ENCODE measurements at regions not wholly inside any gene's neighbourhood (a gene's known extent, or its start where the extent isn't known, plus 50 kb on each side); places are given as distances from the start of the nearest gene placed in this dataset.

DNA sequence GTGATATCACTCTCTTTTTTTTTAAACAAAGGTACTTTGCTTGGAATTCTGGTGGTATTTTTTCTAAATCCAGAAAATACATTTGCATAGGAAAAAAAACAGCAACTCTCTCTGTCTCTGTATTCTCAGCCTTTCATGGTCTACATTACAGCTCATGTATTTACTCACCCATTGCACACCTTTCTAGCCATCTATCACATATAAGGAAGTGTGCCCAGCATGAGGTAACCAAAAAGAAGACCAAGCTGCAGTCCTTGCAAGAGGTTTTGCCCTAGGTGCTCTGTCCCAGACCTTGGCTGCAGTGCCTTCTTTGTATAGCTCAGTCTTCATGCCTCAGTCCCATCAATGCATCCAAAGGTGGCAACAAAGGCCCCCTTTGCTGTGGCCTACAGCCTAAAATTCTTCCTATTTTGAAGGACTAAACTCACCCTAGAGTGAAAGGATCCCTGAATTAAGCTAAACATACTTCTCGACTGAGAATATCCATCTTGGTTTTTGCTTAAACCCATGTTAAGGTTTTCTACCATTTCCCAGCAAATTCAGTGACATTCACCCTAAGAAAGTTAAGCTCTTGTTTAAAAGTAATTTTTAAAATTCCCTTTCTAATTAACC lies 446.4 kb downstream of the KIF4B start:
- DNase-seq (ENCODE audit: low read depth), result no peak
- no peak overlapping the region for H3K4me3 ChIP-seq (ENCODE audit: low read length)
- TF ChIP-seq, protein P1, sequence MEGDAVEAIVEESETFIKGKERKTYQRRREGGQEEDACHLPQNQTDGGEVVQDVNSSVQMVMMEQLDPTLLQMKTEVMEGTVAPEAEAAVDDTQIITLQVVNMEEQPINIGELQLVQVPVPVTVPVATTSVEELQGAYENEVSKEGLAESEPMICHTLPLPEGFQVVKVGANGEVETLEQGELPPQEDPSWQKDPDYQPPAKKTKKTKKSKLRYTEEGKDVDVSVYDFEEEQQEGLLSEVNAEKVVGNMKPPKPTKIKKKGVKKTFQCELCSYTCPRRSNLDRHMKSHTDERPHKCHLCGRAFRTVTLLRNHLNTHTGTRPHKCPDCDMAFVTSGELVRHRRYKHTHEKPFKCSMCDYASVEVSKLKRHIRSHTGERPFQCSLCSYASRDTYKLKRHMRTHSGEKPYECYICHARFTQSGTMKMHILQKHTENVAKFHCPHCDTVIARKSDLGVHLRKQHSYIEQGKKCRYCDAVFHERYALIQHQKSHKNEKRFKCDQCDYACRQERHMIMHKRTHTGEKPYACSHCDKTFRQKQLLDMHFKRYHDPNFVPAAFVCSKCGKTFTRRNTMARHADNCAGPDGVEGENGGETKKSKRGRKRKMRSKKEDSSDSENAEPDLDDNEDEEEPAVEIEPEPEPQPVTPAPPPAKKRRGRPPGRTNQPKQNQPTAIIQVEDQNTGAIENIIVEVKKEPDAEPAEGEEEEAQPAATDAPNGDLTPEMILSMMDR (IDR thresholded peaks at IDR 0.05; ENCODE audit: insufficient read depth, low read depth, low read length, missing control alignments), result no peak

DNA sequence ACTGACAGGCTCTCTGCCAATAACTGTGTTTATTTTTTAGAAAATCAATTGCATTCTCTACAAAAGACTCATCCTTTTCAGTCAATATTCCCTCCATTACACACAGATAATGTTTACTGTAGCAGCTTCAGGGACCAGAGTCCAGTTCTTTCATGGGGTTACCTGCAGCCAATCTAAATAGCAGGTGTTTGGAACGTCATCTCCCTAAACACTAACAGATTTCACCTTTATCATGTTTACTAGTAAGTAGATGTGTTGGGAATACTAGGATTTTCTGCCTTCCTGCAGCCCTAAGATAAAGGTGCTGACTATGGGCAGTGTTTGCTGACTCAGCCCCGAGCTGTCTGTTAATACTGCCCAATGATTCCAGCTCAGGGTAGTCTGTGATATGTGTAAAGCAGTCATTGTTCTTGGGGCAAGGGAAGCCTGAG lies 447.0 kb downstream of the KIF4B start:
- TF ChIP-seq, protein P1 (IDR thresholded peaks at IDR 0.05; ENCODE audit: insufficient read depth, low read depth, low read length, missing control alignments), result no peak
- peak; percentile 4 for DNase-seq (ENCODE audit: low read depth)
- no peak overlapping the region for H3K4me3 ChIP-seq (ENCODE audit: low read length)

DNA sequence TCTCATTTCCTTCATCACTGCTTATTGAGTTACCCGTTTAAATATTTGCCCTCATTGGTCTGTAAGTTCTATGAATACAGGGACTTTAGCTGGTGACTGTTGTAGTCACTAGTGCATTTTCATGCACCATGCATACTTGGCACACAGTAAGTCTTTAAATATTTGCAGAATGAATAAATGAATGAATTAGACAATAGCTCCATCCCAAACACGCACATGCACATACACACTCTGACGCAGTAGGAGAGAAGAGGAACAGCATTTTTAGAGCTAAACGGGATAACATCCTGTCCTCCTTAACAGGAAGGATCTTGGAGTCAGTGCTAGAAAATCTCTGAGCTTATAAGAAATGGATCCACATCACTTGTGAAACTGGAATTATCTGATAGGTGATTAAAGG lies 447.7 kb downstream of the KIF4B start:
- DNase-seq (ENCODE audit: low read depth), result no peak
- no peak overlapping the region for H3K4me3 ChIP-seq (ENCODE audit: low read length)
- TF ChIP-seq, protein P1 (IDR thresholded peaks at IDR 0.05; ENCODE audit: insufficient read depth, low read depth, low read length, missing control alignments), result no peak

DNA sequence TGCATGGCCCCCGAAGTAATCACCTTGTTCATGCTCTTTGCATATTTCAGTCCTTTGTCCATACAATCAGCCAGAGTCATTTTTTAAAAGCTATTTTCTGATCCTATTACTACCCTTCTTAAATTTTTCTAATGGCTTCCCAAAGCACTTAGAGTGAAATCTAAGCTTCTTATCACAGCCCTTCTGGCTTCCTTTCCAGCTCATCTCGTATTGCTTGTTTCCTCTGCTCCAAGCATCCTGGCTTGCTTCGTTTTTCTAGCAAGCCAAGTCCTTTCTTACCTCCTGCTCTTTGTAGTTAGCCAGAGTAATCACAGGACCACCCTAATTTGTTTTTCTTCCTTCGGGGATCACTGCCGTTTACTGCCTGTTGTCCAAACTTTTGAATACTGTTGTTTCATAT lies 453.3 kb downstream of the KIF4B start:
- TF ChIP-seq, protein P1 (IDR thresholded peaks at IDR 0.05; ENCODE audit: insufficient read depth, low read depth, low read length, missing control alignments), result no peak
- H3K4me3 ChIP-seq (ENCODE audit: low read length), result no peak overlapping the region
- no peak for DNase-seq (ENCODE audit: low read depth)

DNA sequence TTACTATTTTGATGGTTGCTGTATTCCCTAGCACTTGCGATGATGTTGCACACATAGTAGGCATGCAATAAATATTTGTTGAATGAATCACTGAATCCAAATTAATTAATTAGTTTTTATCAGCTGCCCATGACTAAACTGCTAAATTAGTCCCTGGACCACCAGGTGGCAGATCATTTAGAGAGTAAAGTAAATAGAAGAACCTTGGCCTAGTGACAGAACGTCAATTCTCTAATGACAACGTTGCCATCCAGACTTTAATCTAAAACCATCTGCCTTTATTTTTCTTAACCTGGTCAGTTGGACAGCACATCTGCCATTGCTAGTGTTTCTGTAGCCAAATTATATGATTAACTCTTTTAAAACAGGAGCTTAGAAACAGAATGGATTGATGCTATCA lies 457.5 kb downstream of the KIF4B start:
- DNase-seq (ENCODE audit: low read depth), result no peak

DNA sequence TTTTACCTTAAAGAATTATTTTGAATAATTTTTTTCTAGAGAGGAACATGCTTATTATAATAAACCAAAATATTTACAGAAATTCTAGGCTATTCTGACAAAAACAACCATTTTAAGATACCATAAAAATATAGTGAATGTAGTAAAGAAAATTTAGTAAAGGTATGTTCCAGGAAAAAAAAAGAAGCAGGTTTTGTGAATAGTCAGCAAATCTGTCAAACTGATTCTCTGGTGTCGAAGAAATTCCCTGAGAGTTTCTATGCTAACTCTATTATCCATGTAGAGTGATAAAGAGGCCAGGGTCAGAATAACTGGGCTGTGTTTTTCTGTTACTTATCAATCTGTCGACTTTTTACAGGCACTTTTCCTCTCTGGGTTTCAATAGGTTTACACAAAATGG lies 459.2 kb downstream of the KIF4B start:
- no peak for DNase-seq (ENCODE audit: low read depth)
- TF ChIP-seq, protein P1 (IDR thresholded peaks at IDR 0.05; ENCODE audit: insufficient read depth, low read depth, low read length, missing control alignments), result no peak
- H3K4me3 ChIP-seq (ENCODE audit: low read length), result no peak overlapping the region

More for the DNA sequence above, 457.5 kb downstream of the KIF4B start:
- H3K4me3 ChIP-seq (ENCODE audit: low read length), result no peak overlapping the region
- TF ChIP-seq, protein P1 (IDR thresholded peaks at IDR 0.05; ENCODE audit: insufficient read depth, low read depth, low read length, missing control alignments), result no peak

DNA sequence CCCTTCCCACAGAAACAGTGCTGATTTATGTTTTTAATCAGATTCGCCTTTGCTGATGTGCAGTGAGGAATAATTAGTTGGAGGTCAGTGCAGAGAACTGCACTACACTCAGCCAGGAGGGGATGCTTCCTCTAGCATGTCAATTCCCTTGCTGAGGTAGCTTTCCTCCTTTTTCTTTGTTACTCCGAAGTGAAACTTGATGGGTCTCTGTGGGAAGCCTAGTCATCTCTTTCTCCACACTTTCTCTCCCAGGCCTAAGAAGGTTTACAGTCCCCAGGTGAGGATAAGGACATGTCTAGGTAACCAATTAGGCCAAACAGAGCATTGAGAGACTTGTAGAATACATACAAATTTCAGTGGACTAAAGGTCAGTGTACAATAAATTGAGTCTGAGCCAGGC lies 461.8 kb downstream of the KIF4B start:
- TF ChIP-seq, protein P1 (IDR thresholded peaks at IDR 0.05; ENCODE audit: insufficient read depth, low read depth, low read length, missing control alignments), result no peak
- no peak for DNase-seq (ENCODE audit: low read depth)
- H3K4me3 ChIP-seq (ENCODE audit: low read length), result no peak overlapping the region
